Bronchial epithelial cell (primary cell): ENCODE measurements at regions not wholly inside any gene's neighbourhood (a gene's known extent, or its start where the extent isn't known, plus 50 kb on each side); places are given as distances from the start of the nearest gene placed in this dataset.
"Not testable (repeated sequence)": the region's sequence is repeated elsewhere in the genome, so short reads cannot be mapped to it uniquely, and the experiment has no call there.

Source experiments
- DNase-seq: peaks from one replicate; pipeline ENCODE4 v3.0.0-alpha.2; 2010; ENCODE audit warnings: low read depth
- FAIRE-seq: peaks from 2 replicates; lab custom pipeline; 2011; peaks lifted over from hg19 to GRCh38; lab: Jason Lieb, UNC
- H3K27me3 ChIP-seq: 2 replicates; pipeline ENCODE4 v1.5.1; 2011; ENCODE audit warnings: low read length; ENCODE audit not compliant: control insufficient read depth, insufficient read depth
- H3K36me3 ChIP-seq: 2 replicates; pipeline ENCODE4 v1.5.1; 2011; ENCODE audit warnings: low read length; ENCODE audit not compliant: control insufficient read depth, insufficient read depth
- H3K4me3 ChIP-seq: 2 replicates; pipeline ENCODE4 v1.5.1; 2011; ENCODE audit warnings: mild to moderate bottlenecking, low read depth, low read length, control low read depth
- TF ChIP-seq, protein P1 (sequence below): IDR thresholded peaks from 2 replicates; pipeline ENCODE4 v1.5.1; 2011; ENCODE audit warnings: mild to moderate bottlenecking, moderate library complexity, low read length, control low read depth, inconsistent platforms; ENCODE audit not compliant: insufficient read depth, severe bottlenecking

DNA sequence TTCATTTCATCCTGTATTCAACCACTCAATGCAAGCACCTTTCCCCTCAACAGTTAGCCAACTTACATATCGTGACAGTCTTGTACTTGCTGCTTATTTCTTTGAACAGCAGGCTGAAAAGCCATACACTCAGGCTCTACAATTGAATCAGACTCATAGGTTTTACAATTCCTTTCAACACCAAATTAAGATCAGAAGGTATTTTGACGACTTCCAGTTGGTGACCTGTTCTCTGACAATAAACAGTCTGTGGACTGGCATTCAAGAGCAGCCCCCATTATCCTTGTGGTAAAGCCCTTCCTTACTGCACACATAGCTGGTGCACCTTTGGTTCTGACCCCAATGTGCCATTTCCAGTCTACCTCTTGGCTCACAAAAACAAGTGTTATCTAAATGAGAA is 140.0 kb upstream of the MB21D2 start:
- Histone ChIP-seq H3K4me3 (no peak overlapping the region), H3K36me3 (no peaks in the 10 kb centered on the region), H3K27me3 (no peaks in the 10 kb centered on the region)
- TF ChIP-seq, protein P1, sequence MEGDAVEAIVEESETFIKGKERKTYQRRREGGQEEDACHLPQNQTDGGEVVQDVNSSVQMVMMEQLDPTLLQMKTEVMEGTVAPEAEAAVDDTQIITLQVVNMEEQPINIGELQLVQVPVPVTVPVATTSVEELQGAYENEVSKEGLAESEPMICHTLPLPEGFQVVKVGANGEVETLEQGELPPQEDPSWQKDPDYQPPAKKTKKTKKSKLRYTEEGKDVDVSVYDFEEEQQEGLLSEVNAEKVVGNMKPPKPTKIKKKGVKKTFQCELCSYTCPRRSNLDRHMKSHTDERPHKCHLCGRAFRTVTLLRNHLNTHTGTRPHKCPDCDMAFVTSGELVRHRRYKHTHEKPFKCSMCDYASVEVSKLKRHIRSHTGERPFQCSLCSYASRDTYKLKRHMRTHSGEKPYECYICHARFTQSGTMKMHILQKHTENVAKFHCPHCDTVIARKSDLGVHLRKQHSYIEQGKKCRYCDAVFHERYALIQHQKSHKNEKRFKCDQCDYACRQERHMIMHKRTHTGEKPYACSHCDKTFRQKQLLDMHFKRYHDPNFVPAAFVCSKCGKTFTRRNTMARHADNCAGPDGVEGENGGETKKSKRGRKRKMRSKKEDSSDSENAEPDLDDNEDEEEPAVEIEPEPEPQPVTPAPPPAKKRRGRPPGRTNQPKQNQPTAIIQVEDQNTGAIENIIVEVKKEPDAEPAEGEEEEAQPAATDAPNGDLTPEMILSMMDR, result no peak
- DNase-seq, result no peak
- FAIRE-seq, result no peak

GRCh38 chr3:193060748-193061546 is 143.3 kb upstream of the MB21D2 start:
- no peak for FAIRE-seq
- Histone ChIP-seq H3K27me3 (no peaks in the 10 kb centered on the region), H3K36me3 (no peaks in the 10 kb centered on the region)

GRCh38 chr3:193068365-193068764 is 150.7 kb upstream of the MB21D2 start:
- TF ChIP-seq, protein P1, result no peak
- FAIRE-seq, result no peak
- no peak overlapping the region for H3K4me3 ChIP-seq
- no peaks in the 10 kb centered on the region for H3K27me3 ChIP-seq
- no peaks in the 10 kb centered on the region for H3K36me3 ChIP-seq
- DNase-seq, result no peak

More at GRCh38 chr3:193060748-193061546, 143.3 kb upstream of the MB21D2 start:
- TF ChIP-seq, protein P1, result no peak
- no peak overlapping the region for H3K4me3 ChIP-seq
- DNase-seq, result no peak

- not testable (repeated sequence) for H3K36me3 ChIP-seq, FAIRE-seq, DNase-seq, H3K4me3 ChIP-seq, H3K27me3 ChIP-seq
Measured at GRCh38 chr3:193069732-193070131, 152.1 kb upstream of the MB21D2 start.

- H3K36me3 ChIP-seq, result no peaks in the 10 kb centered on the region
- no peaks in the 10 kb centered on the region for H3K27me3 ChIP-seq
- no peak for FAIRE-seq
- DNase-seq, result no peak
- TF ChIP-seq, protein P1, result no peak
- H3K4me3 ChIP-seq, result no peak overlapping the region
Measured at GRCh38 chr3:193078996-193079753, 161.5 kb upstream of the MB21D2 start.

- no peak for FAIRE-seq
- TF ChIP-seq, protein P1, result no peak
- no peak for DNase-seq
- Histone ChIP-seq H3K36me3 (no peaks in the 10 kb centered on the region), H3K4me3 (no peak overlapping the region), H3K27me3 (no peaks in the 10 kb centered on the region)
Measured at GRCh38 chr3:193080821-193081365, 160.1 kb upstream of the PLAAT1 start.
